Activated naive CD4-positive, alpha-beta T cell treated with anti-CD3 and anti-CD28 coated beads for 36 hours (primary cell): ENCODE measurements at regions not wholly inside any gene's neighbourhood (a gene's known extent, or its start where the extent isn't known, plus 50 kb on each side); places are given as distances from the start of the nearest gene placed in this dataset.
A peak's percentile ranks its signal among the peaks of the same experiment; 100 is the strongest.

Experiments used
- CTCF ChIA-PET: fragments of 350-600 bp; sonication (Branson Sonifier 250); formaldehyde crosslinking; loops from one replicate; lab custom pipeline; 2021; ENCODE audit warnings: antibody characterized with exemption; lab: Charles Lee
- DNase-seq: peaks from one replicate; pipeline ENCODE4 v3.0.0-alpha.2; 2020
- H3K27ac Mint-ChIP-seq: one replicate; pipeline ENCODE4 v1.8.0; 2021; ENCODE audit warnings: mild to moderate bottlenecking, mixed read lengths
- H3K27me3 Mint-ChIP-seq: one replicate; pipeline ENCODE4 v1.8.0; 2021; ENCODE audit warnings: low read depth, mixed read lengths
- H3K36me3 Mint-ChIP-seq: one replicate; pipeline ENCODE4 v1.8.0; 2021; ENCODE audit warnings: low read depth, mixed read lengths
- H3K4me1 Mint-ChIP-seq: one replicate; pipeline ENCODE4 v1.8.0; 2021; ENCODE audit warnings: low read depth, mixed read lengths
- H3K4me3 Mint-ChIP-seq: one replicate; pipeline ENCODE4 v1.8.0; 2021; ENCODE audit warnings: mild to moderate bottlenecking, moderate library complexity, mixed read lengths
- H3K9me3 Mint-ChIP-seq: one replicate; pipeline ENCODE4 v1.8.0; 2021; ENCODE audit warnings: mixed read lengths
- intact Hi-C: fragments of 100-400 bp; cut with micrococcal nuclease; formaldehyde crosslinking; loops from one replicate; pipeline ENCODE4 v1.15.1; 2023

- Mint-ChIP-seq H3K4me1 (peaks cover 4% of the 10 kb centered on the region), H3K36me3 (no peaks in the 10 kb centered on the region), H3K27ac (no peak overlapping the region), H3K4me3 (no peak overlapping the region), H3K27me3 (peaks cover 22% of the 10 kb centered on the region), H3K9me3 (no peaks in the 10 kb centered on the region)
- DNase-seq: no peak
- intact Hi-C loops: no loop called here
- CTCF ChIA-PET: no interaction called here
Measured at GRCh38 chr2:118320658-118321057, 232.4 kb downstream of the INSIG2 start.

GRCh38 chr2:118320196-118320595, 231.9 kb downstream of the INSIG2 start:
- no peak for DNase-seq
- no peak overlapping the region for H3K27ac Mint-ChIP-seq

GRCh38 chr2:118319271-118319684, 231.0 kb downstream of the INSIG2 start:
- DNase-seq: no peak
- H3K36me3 Mint-ChIP-seq: no peaks in the 10 kb centered on the region
- H3K27me3 Mint-ChIP-seq: peaks cover 16% of the 10 kb centered on the region
- no peaks in the 10 kb centered on the region for H3K9me3 Mint-ChIP-seq
- H3K4me1 Mint-ChIP-seq: peaks cover 4% of the 10 kb centered on the region
- no peak overlapping the region for H3K4me3 Mint-ChIP-seq
- intact Hi-C loops: loop anchor here (10.0 kb wide), 1 partner anchor 274 kb away; no protein-coding TSS in a partner anchor
- no peak overlapping the region for H3K27ac Mint-ChIP-seq
- CTCF ChIA-PET: no interaction called here

More at GRCh38 chr2:118320196-118320595, 231.9 kb downstream of the INSIG2 start:
- Mint-ChIP-seq H3K4me3 (no peak overlapping the region), H3K4me1 (peaks cover 4% of the 10 kb centered on the region), H3K36me3 (no peaks in the 10 kb centered on the region), H3K27me3 (peaks cover 22% of the 10 kb centered on the region), H3K9me3 (no peaks in the 10 kb centered on the region)
- intact Hi-C loops: no loop called here
- CTCF ChIA-PET: no interaction called here

GRCh38 chr2:118315606-118316005, 227.3 kb downstream of the INSIG2 start:
- no peak for DNase-seq
- Mint-ChIP-seq H3K27me3 (peaks cover 4% of the 10 kb centered on the region), H3K4me3 (no peak overlapping the region), H3K27ac (no peak overlapping the region), H3K9me3 (no peaks in the 10 kb centered on the region), H3K4me1 (peaks cover 6% of the 10 kb centered on the region), H3K36me3 (no peaks in the 10 kb centered on the region)
- intact Hi-C loops: loop anchor here (10.0 kb wide), 1 partner anchor 271 kb away; no protein-coding TSS in a partner anchor
- CTCF ChIA-PET: no interaction called here

GRCh38 chr2:118312969-118313756, 224.9 kb downstream of the INSIG2 start:
- Mint-ChIP-seq H3K27me3 (no peaks in the 10 kb centered on the region), H3K4me3 (no peak overlapping the region), H3K27ac (no peak overlapping the region), H3K36me3 (no peaks in the 10 kb centered on the region), H3K4me1 (peaks cover 2% of the 10 kb centered on the region), H3K9me3 (no peaks in the 10 kb centered on the region)
- intact Hi-C loops: loop anchor here (5.0 to 10.0 kb wide), 3 partner anchors 126 to 544 kb away; no protein-coding TSS in a partner anchor
- DNase-seq: no peak
- CTCF ChIA-PET: no interaction called here

GRCh38 chr2:118310681-118311429, 222.6 kb downstream of the INSIG2 start:
- Mint-ChIP-seq H3K36me3 (no peaks in the 10 kb centered on the region), H3K4me1 (peaks cover 2% of the 10 kb centered on the region), H3K27ac (peak overlapping the region; percentile 90), H3K4me3 (peak overlapping the region; percentile 79), H3K9me3 (no peaks in the 10 kb centered on the region), H3K27me3 (no peaks in the 10 kb centered on the region)
- CTCF ChIA-PET: interaction anchor here (1.4 kb wide), 1 partner anchor 265 kb away, joined by 5 read pairs; no protein-coding TSS in a partner anchor
- no peak for DNase-seq
- intact Hi-C loops: loop anchor here (1.0 to 10.0 kb wide), 8 partner anchors 89 to 1056 kb away; partner anchors contain the start of genes C2orf76, CCDC93, DBI and DDX18

GRCh38 chr2:118309946-118310680, 221.8 kb downstream of the INSIG2 start:
- H3K4me1 Mint-ChIP-seq: peaks cover 2% of the 10 kb centered on the region
- H3K27me3 Mint-ChIP-seq: no peaks in the 10 kb centered on the region
- CTCF ChIA-PET: no interaction called here
- peak overlapping the region; percentile 79 for H3K4me3 Mint-ChIP-seq
- H3K27ac Mint-ChIP-seq: peak overlapping the region; percentile 90
- H3K36me3 Mint-ChIP-seq: no peaks in the 10 kb centered on the region
- peak; percentile 69 for DNase-seq
- intact Hi-C loops: loop anchor here (1.0 to 10.0 kb wide), 8 partner anchors 88 to 1057 kb away; partner anchors contain the start of genes C2orf76, CCDC93, DBI and DDX18
- no peaks in the 10 kb centered on the region for H3K9me3 Mint-ChIP-seq

- H3K27me3 Mint-ChIP-seq: no peaks in the 10 kb centered on the region
- peaks cover 2% of the 10 kb centered on the region for H3K4me1 Mint-ChIP-seq
- DNase-seq: no peak
- H3K4me3 Mint-ChIP-seq: peak overlapping the region; percentile 79
- intact Hi-C loops: no loop called here
- H3K9me3 Mint-ChIP-seq: no peaks in the 10 kb centered on the region
- CTCF ChIA-PET: no interaction called here
- no peaks in the 10 kb centered on the region for H3K36me3 Mint-ChIP-seq
- peak overlapping the region; percentile 90 for H3K27ac Mint-ChIP-seq
Measured at GRCh38 chr2:118309257-118309945, 221.1 kb downstream of the INSIG2 start.

GRCh38 chr2:118307864-118308263, 219.6 kb downstream of the INSIG2 start:
- CTCF ChIA-PET: no interaction called here
- H3K4me3 Mint-ChIP-seq: no peak overlapping the region
- H3K27ac Mint-ChIP-seq: no peak overlapping the region
- H3K27me3 Mint-ChIP-seq: no peaks in the 10 kb centered on the region
- DNase-seq: no peak
- no peaks in the 10 kb centered on the region for H3K36me3 Mint-ChIP-seq
- peaks cover 2% of the 10 kb centered on the region for H3K4me1 Mint-ChIP-seq
- intact Hi-C loops: no loop called here
- no peaks in the 10 kb centered on the region for H3K9me3 Mint-ChIP-seq

GRCh38 chr2:118301248-118301647, 213.0 kb downstream of the INSIG2 start:
- peaks cover 12% of the 10 kb centered on the region for H3K27me3 Mint-ChIP-seq
- H3K27ac Mint-ChIP-seq: no peak overlapping the region
- H3K4me3 Mint-ChIP-seq: no peak overlapping the region
- H3K9me3 Mint-ChIP-seq: no peaks in the 10 kb centered on the region
- CTCF ChIA-PET: no interaction called here
- H3K36me3 Mint-ChIP-seq: no peaks in the 10 kb centered on the region
- intact Hi-C loops: no loop called here
- DNase-seq: no peak
- no peaks in the 10 kb centered on the region for H3K4me1 Mint-ChIP-seq

- Mint-ChIP-seq H3K27ac (no peak overlapping the region), H3K36me3 (no peaks in the 10 kb centered on the region), H3K9me3 (no peaks in the 10 kb centered on the region), H3K27me3 (peaks cover 17% of the 10 kb centered on the region), H3K4me3 (no peak overlapping the region), H3K4me1 (no peaks in the 10 kb centered on the region)
- DNase-seq: no peak
- intact Hi-C loops: no loop called here
- CTCF ChIA-PET: no interaction called here
Measured at GRCh38 chr2:118300832-118301231, 212.6 kb downstream of the INSIG2 start.
